HEK293T (cell line): ENCODE measurements at regions not wholly inside any gene's neighbourhood (a gene's known extent, or its start where the extent isn't known, plus 50 kb on each side); places are given as distances from the start of the nearest gene placed in this dataset.

ENCODE experiments used
- ARNT ChIP-seq: fragments of 450-650 bp; IDR thresholded peaks from 2 replicates; pipeline ENCODE4 v1.6.1; 2017; ENCODE audit warnings: mild to moderate bottlenecking
- BHLHE40 ChIP-seq: fragments of 450-650 bp; IDR thresholded peaks from 2 replicates; pipeline ENCODE4 v1.6.1; 2016; ENCODE audit warnings: mild to moderate bottlenecking, moderate library complexity, borderline replicate concordance
- CTBP1 ChIP-seq: fragments of 450-650 bp; IDR thresholded peaks from 2 replicates; pipeline ENCODE4 v1.6.1; 2016; ENCODE audit warnings: borderline replicate concordance
- ELF4 ChIP-seq: fragments of 450-650 bp; IDR thresholded peaks from 2 replicates; pipeline ENCODE4 v1.6.1; 2017; ENCODE audit warnings: antibody characterized with exemption
- FOXA1 ChIP-seq: fragments of 450-650 bp; IDR thresholded peaks from 2 replicates; pipeline ENCODE4 v1.6.1; 2016; ENCODE audit warnings: mild to moderate bottlenecking
- FOXK2 ChIP-seq: fragments of 450-650 bp; IDR thresholded peaks from 2 replicates; pipeline ENCODE4 v1.6.1; 2016; ENCODE audit warnings: mild to moderate bottlenecking
- FOXM1 ChIP-seq: fragments of 450-650 bp; IDR thresholded peaks from 2 replicates; pipeline ENCODE4 v1.6.1; 2017; ENCODE audit warnings: mild to moderate bottlenecking, borderline replicate concordance
- HDGF ChIP-seq: fragments of 450-650 bp; IDR thresholded peaks from 2 replicates; pipeline ENCODE4 v1.6.1; 2017; ENCODE audit warnings: antibody characterized with exemption, borderline replicate concordance
- LEF1 ChIP-seq: fragments of 450-650 bp; IDR thresholded peaks from 2 replicates; pipeline ENCODE4 v1.6.1; 2017; ENCODE audit warnings: mild to moderate bottlenecking, borderline replicate concordance
- NFRKB ChIP-seq: fragments of 450-650 bp; IDR thresholded peaks from 2 replicates; pipeline ENCODE4 v1.6.1; 2016; ENCODE audit warnings: mild to moderate bottlenecking, moderate library complexity
- SP1 ChIP-seq: fragments of 450-650 bp; IDR thresholded peaks from 2 replicates; pipeline ENCODE4 v1.6.1; 2017
- SUZ12 ChIP-seq: fragments of 450-650 bp; IDR thresholded peaks from 2 replicates; pipeline ENCODE4 v1.6.1; 2016; ENCODE audit warnings: mild to moderate bottlenecking
- ZNF384 ChIP-seq: fragments of 450-650 bp; IDR thresholded peaks from 2 replicates; pipeline ENCODE4 v1.6.1; 2016
- TF ChIP-seq, protein P1 (sequence below): fragments of 450-650 bp; IDR thresholded peaks from 2 replicates; pipeline ENCODE4 v1.6.1; 2016

DNA sequence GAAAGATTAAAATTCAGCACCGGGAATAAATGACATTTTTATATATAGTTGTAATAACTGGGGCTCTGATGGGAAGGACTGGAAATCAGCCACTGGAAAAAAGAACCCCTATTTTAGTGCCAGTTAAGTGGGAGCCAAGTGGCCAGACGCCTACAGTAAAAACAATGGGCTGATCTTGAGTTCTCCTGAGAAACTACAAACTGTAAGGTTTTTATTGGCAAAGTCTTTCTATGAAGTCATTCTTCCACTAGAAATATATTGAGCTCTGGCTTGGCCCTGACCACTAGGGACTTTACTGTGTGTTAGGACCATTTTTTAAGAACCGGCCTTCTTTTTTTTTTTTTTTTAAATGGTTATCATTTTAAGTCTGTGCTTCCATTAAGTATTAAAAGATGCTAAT is 79.6 kb downstream of the ZNF22 start:
- TF ChIP-seq ELF4: no peak
- TF ChIP-seq, protein P1, sequence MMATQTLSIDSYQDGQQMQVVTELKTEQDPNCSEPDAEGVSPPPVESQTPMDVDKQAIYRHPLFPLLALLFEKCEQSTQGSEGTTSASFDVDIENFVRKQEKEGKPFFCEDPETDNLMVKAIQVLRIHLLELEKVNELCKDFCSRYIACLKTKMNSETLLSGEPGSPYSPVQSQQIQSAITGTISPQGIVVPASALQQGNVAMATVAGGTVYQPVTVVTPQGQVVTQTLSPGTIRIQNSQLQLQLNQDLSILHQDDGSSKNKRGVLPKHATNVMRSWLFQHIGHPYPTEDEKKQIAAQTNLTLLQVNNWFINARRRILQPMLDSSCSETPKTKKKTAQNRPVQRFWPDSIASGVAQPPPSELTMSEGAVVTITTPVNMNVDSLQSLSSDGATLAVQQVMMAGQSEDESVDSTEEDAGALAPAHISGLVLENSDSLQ: no peak
- TF ChIP-seq CTBP1: no peak
- TF ChIP-seq LEF1: no peak
- TF ChIP-seq ZNF384: no peak
- TF ChIP-seq SP1: no peak
- no peak for TF ChIP-seq ARNT
- TF ChIP-seq FOXK2: no peak
- no peak for TF ChIP-seq SUZ12
- no peak for TF ChIP-seq FOXA1
- no peak for TF ChIP-seq FOXM1
- TF ChIP-seq BHLHE40: no peak
- TF ChIP-seq NFRKB: no peak
- TF ChIP-seq HDGF: no peak
